Tibial nerve (tissue), 4 donors: ENCODE measurements at regions not wholly inside any gene's neighbourhood (a gene's known extent, or its start where the extent isn't known, plus 50 kb on each side); places are given as distances from the start of the nearest gene placed in this dataset.

Source experiments
- DNase-seq, 2 donors: peaks; one replicate each; pipeline ENCODE4 v3.0.0-alpha.2; 2019; ENCODE audit warnings: low spot score in 2 of 2
- H3K27ac ChIP-seq, 4 donors: fragments of 200-600 bp; sonication (generic) in 3 of 4; one replicate each; pipeline ENCODE4 v1.5.1; 2017 to 2019; ENCODE audit warnings: mild to moderate bottlenecking in 1 of 4
- H3K27me3 ChIP-seq, 2 donors: fragments of 200-600 bp; sonication (generic) in 1 of 2; one replicate each; pipeline versions ENCODE4 v1.5.1 to v1.6.0; 2017 to 2019
- H3K36me3 ChIP-seq, 3 donors: fragments of 200-600 bp; sonication (generic); one replicate each; pipeline ENCODE4 v1.5.1; 2018 to 2019
- H3K4me1 ChIP-seq, 4 donors: fragments of 200-600 bp; sonication (generic) in 3 of 4; one replicate each; pipeline ENCODE4 v1.5.1; 2017 to 2019
- H3K4me3 ChIP-seq, 4 donors: fragments of 200-600 bp; sonication (generic) in 3 of 4; one replicate each; pipeline ENCODE4 v1.5.1; 2017 to 2019; ENCODE audit warnings: mild to moderate bottlenecking in 1 of 4, moderate library complexity in 1 of 4
- H3K9me3 ChIP-seq, 4 donors: fragments of 200-600 bp; sonication (generic) in 3 of 4; one replicate each; pipeline ENCODE4 v1.5.1; 2017 to 2019
- EP300 ChIP-seq, 2 donors: sonication (generic); formaldehyde crosslinking; IDR thresholded peaks; one replicate each; pipeline ENCODE4 v1.6.1; 2017; ENCODE audit warnings: antibody characterized with exemption in 2 of 2, mild to moderate bottlenecking in 1 of 2
- POLR2A ChIP-seq, 2 donors: fragments of 450-650 bp; IDR thresholded peaks; one replicate each; pipeline ENCODE4 v1.6.1; 2017; ENCODE audit warnings: antibody characterized with exemption in 2 of 2, mild to moderate bottlenecking in 2 of 2, moderate library complexity in 2 of 2
- WGBS, 2 donors: methylation state at CpG; one replicate each; pipeline ENCODE4 v1.1.5; 2018; 5-methylcytosine and 5-hydroxymethylcytosine counted together
- TF ChIP-seq, protein P1 (sequence below), 5 experiments: fragments of 200-600 bp in 3 of 5; fragments of 450-650 bp in 2 of 5; sonication (generic) in 3 of 5; IDR thresholded peaks; one replicate each; pipeline ENCODE4 v1.5.1; 2016 to 2019; ENCODE audit warnings: antibody characterized with exemption in 5 of 5, mild to moderate bottlenecking in 3 of 5, moderate library complexity in 2 of 5

DNA sequence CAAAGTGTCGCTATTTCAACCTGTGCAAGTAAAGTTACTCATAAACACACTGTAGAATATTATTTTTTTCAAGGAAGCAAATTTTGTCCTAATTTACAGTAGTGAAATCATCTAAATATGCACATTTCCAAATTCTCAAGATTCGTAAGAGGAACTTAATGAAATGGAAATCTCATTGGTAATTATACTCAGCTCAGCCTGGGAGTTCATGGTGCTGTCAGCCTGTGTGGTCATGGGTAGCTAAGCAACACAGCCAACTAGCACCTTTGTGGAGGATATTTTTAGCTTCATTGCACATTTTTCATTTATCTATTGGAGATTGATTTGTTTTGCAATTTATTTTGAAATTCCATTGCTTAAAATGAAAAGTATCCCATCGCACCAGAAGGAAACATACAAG lies 975.7 kb upstream of the ZEB2 start:
- Histone ChIP-seq H3K27me3 (no peaks in the 10 kb centered on the region), H3K4me3 (no peak overlapping the region), H3K9me3 (peaks cover 0 to 15% (median 4%) of the 10 kb centered on the region in 4 donors), H3K4me1 (no peaks in the 10 kb centered on the region), H3K27ac (no peak overlapping the region), H3K36me3 (no peaks in the 10 kb centered on the region)
- 89% methylated on average over 3 of the region's 3 CpGs for WGBS, 2 donors
- no peak for TF ChIP-seq EP300 (IDR thresholded peaks at IDR 0.05)
- TF ChIP-seq, protein P1, sequence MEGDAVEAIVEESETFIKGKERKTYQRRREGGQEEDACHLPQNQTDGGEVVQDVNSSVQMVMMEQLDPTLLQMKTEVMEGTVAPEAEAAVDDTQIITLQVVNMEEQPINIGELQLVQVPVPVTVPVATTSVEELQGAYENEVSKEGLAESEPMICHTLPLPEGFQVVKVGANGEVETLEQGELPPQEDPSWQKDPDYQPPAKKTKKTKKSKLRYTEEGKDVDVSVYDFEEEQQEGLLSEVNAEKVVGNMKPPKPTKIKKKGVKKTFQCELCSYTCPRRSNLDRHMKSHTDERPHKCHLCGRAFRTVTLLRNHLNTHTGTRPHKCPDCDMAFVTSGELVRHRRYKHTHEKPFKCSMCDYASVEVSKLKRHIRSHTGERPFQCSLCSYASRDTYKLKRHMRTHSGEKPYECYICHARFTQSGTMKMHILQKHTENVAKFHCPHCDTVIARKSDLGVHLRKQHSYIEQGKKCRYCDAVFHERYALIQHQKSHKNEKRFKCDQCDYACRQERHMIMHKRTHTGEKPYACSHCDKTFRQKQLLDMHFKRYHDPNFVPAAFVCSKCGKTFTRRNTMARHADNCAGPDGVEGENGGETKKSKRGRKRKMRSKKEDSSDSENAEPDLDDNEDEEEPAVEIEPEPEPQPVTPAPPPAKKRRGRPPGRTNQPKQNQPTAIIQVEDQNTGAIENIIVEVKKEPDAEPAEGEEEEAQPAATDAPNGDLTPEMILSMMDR (IDR thresholded peaks at IDR 0.05) = no peak
- no peak for TF ChIP-seq POLR2A (IDR thresholded peaks at IDR 0.05)
- DNase-seq = no peak

DNA sequence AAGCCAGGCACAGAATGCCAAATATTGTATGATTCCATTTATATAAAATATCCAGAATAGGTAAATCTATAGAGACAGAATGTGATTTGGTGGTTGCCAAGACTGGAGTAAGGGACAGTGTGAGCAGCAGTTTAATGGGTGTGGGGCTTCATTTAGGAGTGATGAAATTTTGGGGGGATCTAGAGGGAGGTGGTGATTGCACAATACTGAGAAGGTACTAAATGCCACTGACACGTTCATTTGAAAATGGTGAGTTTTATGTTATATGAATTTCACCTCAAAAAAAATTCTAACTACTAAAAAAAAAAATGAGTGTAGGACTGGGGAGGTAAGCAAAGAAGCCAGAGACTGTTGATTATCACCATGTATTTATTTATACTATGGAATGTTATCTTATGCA lies 974.5 kb upstream of the ZEB2 start:
- WGBS, 2 donors = 88 to 91% methylated on average over 1 of the region's 1 CpG
- Histone ChIP-seq H3K36me3 (no peaks in the 10 kb centered on the region), H3K4me1 (no peaks in the 10 kb centered on the region), H3K27ac (no peak overlapping the region), H3K9me3 (peaks cover 0 to 15% (median 4%) of the 10 kb centered on the region in 4 donors), H3K27me3 (no peaks in the 10 kb centered on the region), H3K4me3 (no peak overlapping the region)
- DNase-seq = no peak
- no peak for TF ChIP-seq POLR2A (IDR thresholded peaks at IDR 0.05)
- no peak for TF ChIP-seq EP300 (IDR thresholded peaks at IDR 0.05)
- TF ChIP-seq, protein P1 (IDR thresholded peaks at IDR 0.05) = no peak

DNA sequence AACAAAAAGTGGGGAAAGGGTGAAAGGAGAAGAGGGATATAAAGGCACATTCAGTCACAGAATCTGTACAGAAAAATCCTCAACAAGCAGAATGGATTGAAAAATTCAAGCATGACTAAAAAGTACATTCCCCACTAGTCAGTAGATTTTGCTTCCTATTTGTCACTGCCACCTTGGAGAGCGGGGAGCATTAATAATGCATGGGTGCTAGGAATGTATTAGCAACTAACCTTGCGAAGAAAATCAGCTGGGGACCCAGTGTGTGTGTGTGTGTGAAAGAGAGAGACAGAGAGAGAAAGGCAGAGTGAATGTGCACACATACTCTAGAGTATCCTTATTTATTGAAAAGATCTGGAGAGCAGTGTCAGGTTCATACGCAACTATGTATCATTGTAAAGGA lies 968.7 kb upstream of the ZEB2 start:
- TF ChIP-seq EP300 (IDR thresholded peaks at IDR 0.05) = no peak
- TF ChIP-seq, protein P1 (IDR thresholded peaks at IDR 0.05) = no peak
- no peak for TF ChIP-seq POLR2A (IDR thresholded peaks at IDR 0.05)
- Histone ChIP-seq H3K36me3 (no peaks in the 10 kb centered on the region), H3K9me3 (peaks cover 0 to 12% (median 4%) of the 10 kb centered on the region in 4 donors), H3K4me3 (no peak overlapping the region), H3K27ac (peak overlapping the region in 1 of 4 donors; percentile 25), H3K27me3 (no peaks in the 10 kb centered on the region), H3K4me1 (peaks cover 0 to 5% (median 0%) of the 10 kb centered on the region in 4 donors)
- 80 to 88% methylated on average over 3 of the region's 3 CpGs for WGBS, 2 donors
- DNase-seq = no peak

DNA sequence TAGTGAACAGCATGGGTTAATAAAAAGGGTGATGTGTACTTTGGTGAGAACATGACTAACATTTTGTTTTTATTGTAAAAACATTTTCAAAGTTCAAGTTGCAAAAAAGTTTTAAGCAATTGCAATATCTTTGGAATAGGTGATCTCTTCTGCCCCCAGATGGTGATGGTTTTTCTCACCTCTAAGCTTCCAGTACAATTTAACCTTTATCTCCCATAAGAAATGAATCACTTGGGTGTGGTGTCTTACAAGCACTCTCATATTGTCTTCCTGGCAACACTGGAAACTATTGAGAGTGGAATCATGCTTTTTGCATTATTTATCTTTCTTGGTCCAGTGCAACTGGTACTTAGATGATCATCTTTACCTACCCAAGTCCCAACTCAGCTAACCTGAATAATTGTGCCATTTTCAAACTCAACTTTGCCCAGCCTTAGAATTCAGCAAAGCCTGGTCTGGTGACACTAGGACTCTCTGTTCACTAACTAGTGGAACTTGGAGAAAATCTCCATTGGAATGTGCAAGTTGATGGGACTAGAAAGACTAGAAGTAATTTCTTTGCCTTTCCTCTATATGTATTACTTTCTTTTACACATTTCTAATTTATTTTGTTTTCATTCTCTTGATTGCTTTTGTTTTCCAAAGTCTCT lies 964.7 kb upstream of the ZEB2 start:
- Histone ChIP-seq H3K4me3 (no peak overlapping the region), H3K4me1 (peaks cover 0 to 5% (median 0%) of the 10 kb centered on the region in 4 donors), H3K27ac (no peak overlapping the region), H3K36me3 (no peaks in the 10 kb centered on the region), H3K27me3 (no peaks in the 10 kb centered on the region), H3K9me3 (no peaks in the 10 kb centered on the region)
- DNase-seq = no peak
- TF ChIP-seq EP300 (IDR thresholded peaks at IDR 0.05) (no peak), POLR2A (IDR thresholded peaks at IDR 0.05) (no peak)
- TF ChIP-seq, protein P1 (IDR thresholded peaks at IDR 0.05) = peak in 2 of 5 experiments; percentile 12 to 14

DNA sequence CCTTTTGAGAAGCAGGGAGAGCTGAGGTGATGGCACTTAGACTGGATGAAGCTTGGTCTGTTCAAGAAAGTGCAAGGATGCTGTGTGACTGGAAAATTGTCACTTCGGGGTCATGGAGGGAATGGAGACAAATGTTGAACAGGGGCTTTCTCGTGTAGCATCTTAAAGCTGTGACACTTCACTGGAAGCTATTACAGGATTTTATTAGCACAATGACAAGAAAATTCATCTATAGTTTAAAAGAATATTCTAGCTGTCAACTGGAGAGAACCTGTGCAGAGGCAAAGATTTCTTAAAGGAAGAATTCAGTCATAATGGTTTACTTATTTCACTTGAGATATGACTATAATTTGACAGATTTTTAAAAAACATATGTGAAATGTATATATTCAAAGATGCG lies 963.9 kb upstream of the ZEB2 start:
- Histone ChIP-seq H3K4me1 (peaks cover 0 to 5% (median 0%) of the 10 kb centered on the region in 4 donors), H3K4me3 (no peak overlapping the region), H3K36me3 (no peaks in the 10 kb centered on the region), H3K27ac (no peak overlapping the region), H3K27me3 (no peaks in the 10 kb centered on the region), H3K9me3 (no peaks in the 10 kb centered on the region)
- 92 to 95% methylated on average over 3 of the region's 3 CpGs for WGBS, 2 donors
- DNase-seq = no peak
- TF ChIP-seq, protein P1 (IDR thresholded peaks at IDR 0.05) = no peak
- TF ChIP-seq EP300 (IDR thresholded peaks at IDR 0.05) (no peak), POLR2A (IDR thresholded peaks at IDR 0.05) (no peak)
